ENCODE measurements at regions not wholly inside any gene's neighbourhood (a gene's known extent, or its start where the extent isn't known, plus 50 kb on each side); places are given as distances from the start of the nearest gene placed in this dataset.

DNA sequence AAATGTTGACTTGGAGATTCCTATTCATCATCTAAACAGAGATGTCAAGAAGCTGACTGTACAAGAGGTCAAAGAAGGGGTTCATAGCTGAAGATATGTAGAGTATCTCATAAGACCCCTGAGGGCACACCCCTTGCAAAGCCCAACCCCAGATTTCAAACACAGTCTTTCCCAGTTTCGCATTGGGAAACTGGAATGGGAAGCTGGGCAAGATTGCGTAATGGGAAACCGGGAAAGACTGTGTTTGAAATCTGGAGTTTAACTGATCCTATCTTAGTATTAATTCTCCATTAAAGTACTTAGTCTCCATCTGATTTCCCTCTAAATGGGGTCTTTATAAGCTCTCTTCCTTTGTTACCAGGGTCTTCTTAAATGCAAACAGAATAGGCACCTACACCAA is 99.5 kb downstream of the FAM76B start:
- TF ChIP-seq, protein P1, sequence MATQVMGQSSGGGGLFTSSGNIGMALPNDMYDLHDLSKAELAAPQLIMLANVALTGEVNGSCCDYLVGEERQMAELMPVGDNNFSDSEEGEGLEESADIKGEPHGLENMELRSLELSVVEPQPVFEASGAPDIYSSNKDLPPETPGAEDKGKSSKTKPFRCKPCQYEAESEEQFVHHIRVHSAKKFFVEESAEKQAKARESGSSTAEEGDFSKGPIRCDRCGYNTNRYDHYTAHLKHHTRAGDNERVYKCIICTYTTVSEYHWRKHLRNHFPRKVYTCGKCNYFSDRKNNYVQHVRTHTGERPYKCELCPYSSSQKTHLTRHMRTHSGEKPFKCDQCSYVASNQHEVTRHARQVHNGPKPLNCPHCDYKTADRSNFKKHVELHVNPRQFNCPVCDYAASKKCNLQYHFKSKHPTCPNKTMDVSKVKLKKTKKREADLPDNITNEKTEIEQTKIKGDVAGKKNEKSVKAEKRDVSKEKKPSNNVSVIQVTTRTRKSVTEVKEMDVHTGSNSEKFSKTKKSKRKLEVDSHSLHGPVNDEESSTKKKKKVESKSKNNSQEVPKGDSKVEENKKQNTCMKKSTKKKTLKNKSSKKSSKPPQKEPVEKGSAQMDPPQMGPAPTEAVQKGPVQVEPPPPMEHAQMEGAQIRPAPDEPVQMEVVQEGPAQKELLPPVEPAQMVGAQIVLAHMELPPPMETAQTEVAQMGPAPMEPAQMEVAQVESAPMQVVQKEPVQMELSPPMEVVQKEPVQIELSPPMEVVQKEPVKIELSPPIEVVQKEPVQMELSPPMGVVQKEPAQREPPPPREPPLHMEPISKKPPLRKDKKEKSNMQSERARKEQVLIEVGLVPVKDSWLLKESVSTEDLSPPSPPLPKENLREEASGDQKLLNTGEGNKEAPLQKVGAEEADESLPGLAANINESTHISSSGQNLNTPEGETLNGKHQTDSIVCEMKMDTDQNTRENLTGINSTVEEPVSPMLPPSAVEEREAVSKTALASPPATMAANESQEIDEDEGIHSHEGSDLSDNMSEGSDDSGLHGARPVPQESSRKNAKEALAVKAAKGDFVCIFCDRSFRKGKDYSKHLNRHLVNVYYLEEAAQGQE (IDR thresholded peaks at IDR 0.05; ENCODE audit: insufficient read depth in 1 of 2, low read depth in 2 of 2, low read length in 2 of 2) = no peak
- TF ChIP-seq POLR2AphosphoS5 (IDR thresholded peaks at IDR 0.05; ENCODE audit: low read depth, low read length) (no peak), FOXP2 (optimal IDR thresholded peaks at IDR 0.05; ENCODE audit: borderline replicate concordance, extremely low read depth, extremely low read length, insufficient read depth) (no peak), TAF1 (IDR thresholded peaks at IDR 0.05; ENCODE audit: borderline replicate concordance, insufficient read depth, low read length) (no peak), SIN3A (IDR thresholded peaks at IDR 0.05; ENCODE audit: borderline replicate concordance, insufficient read depth, low read length) (no peak)

DNA sequence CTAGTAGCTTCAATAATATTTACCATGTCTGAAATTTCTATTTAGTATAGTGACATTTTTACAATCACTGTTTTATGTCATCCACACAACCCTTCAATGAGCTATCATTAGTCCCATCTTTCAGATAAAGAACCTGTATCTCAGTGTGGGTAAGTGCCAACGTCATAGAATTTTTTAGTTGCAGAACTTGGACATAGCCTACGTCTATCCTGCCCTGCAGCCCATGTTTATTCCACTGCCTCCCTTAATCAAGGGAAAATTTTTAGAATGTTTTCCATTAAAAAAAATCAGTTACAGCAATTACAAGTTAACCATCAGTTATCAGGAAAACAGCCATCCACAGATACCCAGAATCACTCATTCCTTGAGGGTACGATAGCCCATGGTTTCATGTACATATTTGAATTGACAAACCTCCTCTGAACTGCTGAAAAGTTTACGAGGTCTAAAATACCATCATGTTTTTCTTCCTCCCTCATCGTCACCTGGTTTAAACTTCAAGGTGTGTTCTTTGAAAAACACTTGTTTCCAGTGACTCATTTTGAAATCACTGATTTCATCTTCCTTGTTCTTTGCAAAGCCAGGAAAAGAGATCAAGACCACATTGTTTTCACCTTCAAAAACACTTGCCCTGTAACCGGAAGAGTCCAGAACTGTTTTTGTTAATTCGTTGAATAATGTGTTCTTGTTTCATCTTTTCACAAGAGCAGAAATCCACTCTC is 100.9 kb downstream of the FAM76B start:
- TF ChIP-seq, protein P1 (IDR thresholded peaks at IDR 0.05; ENCODE audit: insufficient read depth in 1 of 2, low read depth in 2 of 2, low read length in 2 of 2) = no peak
- TF ChIP-seq SIN3A (IDR thresholded peaks at IDR 0.05; ENCODE audit: borderline replicate concordance, insufficient read depth, low read length) = no peak
- no peak for TF ChIP-seq TAF1 (IDR thresholded peaks at IDR 0.05; ENCODE audit: borderline replicate concordance, insufficient read depth, low read length)
- no peak for TF ChIP-seq POLR2AphosphoS5 (IDR thresholded peaks at IDR 0.05; ENCODE audit: low read depth, low read length)
- no peak for TF ChIP-seq FOXP2 (optimal IDR thresholded peaks at IDR 0.05; ENCODE audit: borderline replicate concordance, extremely low read depth, extremely low read length, insufficient read depth)

DNA sequence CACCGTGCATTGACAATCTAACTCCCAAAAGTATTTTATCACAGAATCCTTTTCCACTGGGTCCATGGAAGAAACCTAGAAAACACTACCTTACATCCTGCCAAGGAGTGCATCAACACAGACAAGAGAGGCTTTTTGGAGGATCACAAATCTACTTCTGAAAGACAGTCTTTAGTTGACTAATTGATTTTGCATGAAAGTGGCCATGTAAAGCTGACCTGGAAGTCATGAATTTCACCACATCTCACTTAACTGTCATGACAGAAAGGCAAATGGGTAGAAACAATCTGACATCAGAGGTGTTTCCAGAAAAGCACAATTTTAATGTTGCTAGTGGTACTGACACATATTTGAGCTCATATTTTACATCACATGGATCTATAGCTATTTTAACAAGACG is 101.6 kb downstream of the FAM76B start:
- TF ChIP-seq, protein P1 (IDR thresholded peaks at IDR 0.05; ENCODE audit: insufficient read depth in 1 of 2, low read depth in 2 of 2, low read length in 2 of 2) = no peak
- TF ChIP-seq SIN3A (IDR thresholded peaks at IDR 0.05; ENCODE audit: borderline replicate concordance, insufficient read depth, low read length) (no peak), TAF1 (IDR thresholded peaks at IDR 0.05; ENCODE audit: borderline replicate concordance, insufficient read depth, low read length) (no peak), FOXP2 (optimal IDR thresholded peaks at IDR 0.05; ENCODE audit: borderline replicate concordance, extremely low read depth, extremely low read length, insufficient read depth) (no peak), POLR2AphosphoS5 (IDR thresholded peaks at IDR 0.05; ENCODE audit: low read depth, low read length) (no peak)

DNA sequence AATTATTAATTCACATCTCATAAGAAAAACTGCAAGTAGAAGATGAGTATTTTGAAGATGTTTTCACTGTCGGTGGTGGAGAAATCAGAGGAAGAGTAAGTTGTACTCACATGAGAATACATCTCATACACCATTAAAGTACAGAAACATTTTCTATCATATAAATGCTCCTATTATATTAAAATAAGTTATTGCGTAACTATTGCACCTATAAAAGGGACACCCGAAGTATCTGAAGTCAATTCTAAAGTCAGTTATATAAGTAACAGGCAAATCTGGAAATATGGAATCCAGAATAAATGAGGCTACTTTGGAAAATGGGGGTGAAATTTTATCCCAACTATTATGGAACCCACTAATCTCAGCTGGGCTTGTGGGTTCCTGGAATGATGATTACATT is 103.3 kb downstream of the FAM76B start:
- no peak for TF ChIP-seq FOXP2 (optimal IDR thresholded peaks at IDR 0.05; ENCODE audit: borderline replicate concordance, extremely low read depth, extremely low read length, insufficient read depth)
- no peak for TF ChIP-seq POLR2AphosphoS5 (IDR thresholded peaks at IDR 0.05; ENCODE audit: low read depth, low read length)
- TF ChIP-seq, protein P1 (IDR thresholded peaks at IDR 0.05; ENCODE audit: insufficient read depth in 1 of 2, low read depth in 2 of 2, low read length in 2 of 2) = no peak
- no peak for TF ChIP-seq SIN3A (IDR thresholded peaks at IDR 0.05; ENCODE audit: borderline replicate concordance, insufficient read depth, low read length)
- TF ChIP-seq TAF1 (IDR thresholded peaks at IDR 0.05; ENCODE audit: borderline replicate concordance, insufficient read depth, low read length) = no peak
